Stimulated activated CD8-positive, alpha-beta memory T cell treated with anti-CD3 and anti-CD28 coated beads, Interleukin-4, amount 100 ng/mL, for 48 hours (primary cell): ENCODE measurements at regions not wholly inside any gene's neighbourhood (a gene's known extent, or its start where the extent isn't known, plus 50 kb on each side); places are given as distances from the start of the nearest gene placed in this dataset.

Experiments used
- DNase-seq: peaks from one replicate; pipeline ENCODE4 v3.0.0-alpha.2; 2020

DNA sequence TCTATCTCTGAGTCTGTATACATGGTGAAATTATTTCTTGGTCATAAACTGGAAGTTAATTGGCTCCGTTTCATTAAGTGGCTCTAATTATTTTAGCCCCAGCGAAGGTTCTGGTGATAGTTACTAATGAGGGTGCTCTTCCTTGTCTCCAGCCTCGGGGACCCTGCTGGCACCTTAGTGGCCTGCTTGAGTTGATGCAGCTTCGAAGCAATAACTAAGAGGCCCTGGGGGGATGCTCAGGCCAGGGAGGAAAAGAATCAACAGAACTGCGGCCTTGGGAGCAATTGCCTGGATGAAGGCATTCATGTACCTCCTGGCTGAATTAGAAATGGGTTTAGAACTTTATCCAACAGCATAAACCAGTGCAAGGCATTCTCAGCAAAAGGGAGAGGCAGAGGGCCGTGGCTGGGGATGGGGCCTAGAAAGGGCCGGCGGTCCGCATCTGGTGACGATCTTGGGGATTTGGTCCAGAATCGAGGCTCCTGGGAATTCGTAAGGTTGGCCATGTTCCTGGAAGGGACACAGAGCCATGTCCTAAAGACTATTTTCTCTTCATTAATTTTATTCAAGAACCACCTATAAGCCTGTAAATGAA is 100.0 kb upstream of the AJAP1 start:
- no peak for DNase-seq

DNA sequence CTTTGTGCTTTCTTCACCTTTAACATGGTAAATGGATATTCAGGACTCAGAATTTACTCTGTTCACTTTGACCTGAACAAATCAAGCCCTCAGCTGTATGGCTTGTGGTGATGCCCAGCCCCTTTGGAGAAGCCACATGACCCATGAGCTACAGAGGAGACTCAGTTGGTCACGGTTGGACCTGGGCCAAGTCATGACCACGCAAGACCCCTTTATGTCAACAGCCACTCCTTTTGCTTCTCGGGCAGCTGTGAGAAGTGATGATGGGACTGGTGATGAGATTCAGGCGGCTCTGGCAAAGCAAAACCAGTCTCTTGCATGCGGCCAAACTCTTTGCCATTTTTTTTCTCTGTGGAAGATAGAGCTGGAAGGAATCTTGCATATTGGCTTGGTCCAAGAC is 96.5 kb upstream of the AJAP1 start:
- DNase-seq, result no peak

DNA sequence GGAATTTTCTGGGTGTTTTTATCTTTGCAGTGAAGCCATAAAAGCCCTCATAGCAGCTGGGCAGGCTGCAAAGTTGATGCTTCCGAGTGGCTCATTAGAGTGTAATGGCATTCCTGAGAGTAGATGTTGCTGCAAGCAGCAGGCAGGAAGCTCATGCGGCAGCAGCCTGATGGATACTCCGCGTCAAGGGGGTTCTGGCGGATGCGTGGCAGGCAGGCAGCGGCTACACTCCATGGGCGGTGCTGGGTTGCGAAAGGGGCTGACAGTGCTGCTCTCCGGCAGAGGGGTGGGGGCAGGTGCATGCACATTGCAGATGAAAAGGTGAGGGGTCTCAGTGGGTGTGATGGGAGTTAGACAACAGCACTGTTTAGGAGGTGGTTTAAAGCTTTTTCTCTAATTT is 93.2 kb upstream of the AJAP1 start:
- DNase-seq, result no peak

DNA sequence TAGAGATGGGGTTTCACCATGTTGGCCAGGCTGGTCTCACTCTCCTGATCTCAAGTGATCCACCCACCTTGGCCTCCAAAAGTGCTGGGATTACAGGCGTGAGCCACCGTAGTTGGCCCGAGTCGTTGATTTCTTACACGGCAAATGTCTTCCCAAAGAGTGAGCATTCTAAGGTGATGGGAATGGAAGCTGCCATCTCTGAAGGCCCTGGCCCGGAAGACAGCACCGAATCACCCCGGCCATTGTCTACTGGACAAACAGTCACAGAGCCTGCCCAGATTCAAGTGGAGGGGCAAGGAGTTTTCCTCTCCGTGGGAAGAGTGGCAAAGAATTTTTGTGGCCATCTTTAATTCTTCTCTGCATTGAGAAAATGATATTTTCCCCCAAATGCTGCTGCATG is 92.1 kb upstream of the AJAP1 start:
- DNase-seq, result no peak

DNA sequence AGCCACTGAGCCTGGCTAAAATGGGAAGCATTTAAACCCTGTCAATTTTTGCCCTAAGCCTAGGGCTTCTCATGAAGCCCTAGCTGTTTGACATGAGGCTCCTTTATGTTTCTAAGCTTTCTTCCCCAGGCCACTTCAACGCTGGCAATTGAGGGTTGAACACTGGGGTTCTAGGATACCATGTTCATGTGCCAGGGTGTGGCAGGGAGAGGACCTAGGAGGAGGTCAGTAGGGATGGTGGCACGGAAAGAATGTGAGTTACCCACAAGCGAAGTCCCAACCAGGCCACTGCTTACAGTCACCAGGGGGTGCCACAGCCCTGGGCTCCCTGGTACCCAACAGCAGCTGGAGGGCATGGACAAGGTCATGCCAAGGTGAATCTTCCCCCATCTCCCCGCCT is 90.8 kb upstream of the AJAP1 start:
- DNase-seq, result no peak

DNA sequence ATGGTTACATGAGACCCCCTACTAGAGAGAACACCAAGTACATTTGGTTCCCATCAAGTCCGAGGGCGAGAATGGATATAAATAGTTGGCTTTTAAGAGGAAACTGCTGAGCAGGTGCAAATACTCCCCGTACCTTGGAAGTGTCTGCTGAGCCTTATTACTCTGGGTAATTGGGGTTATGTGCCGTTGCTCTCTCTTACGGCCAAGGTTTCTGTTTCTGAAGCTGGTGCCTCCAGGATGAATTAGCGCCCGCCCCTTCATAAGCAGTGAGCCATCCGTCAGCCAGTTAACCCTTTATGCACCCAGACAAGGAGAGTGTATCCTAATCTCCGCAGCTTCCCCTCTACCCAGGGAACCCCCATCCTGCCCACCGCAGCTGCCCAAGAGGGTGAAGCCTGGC is 90.4 kb upstream of the AJAP1 start:
- no peak for DNase-seq

DNA sequence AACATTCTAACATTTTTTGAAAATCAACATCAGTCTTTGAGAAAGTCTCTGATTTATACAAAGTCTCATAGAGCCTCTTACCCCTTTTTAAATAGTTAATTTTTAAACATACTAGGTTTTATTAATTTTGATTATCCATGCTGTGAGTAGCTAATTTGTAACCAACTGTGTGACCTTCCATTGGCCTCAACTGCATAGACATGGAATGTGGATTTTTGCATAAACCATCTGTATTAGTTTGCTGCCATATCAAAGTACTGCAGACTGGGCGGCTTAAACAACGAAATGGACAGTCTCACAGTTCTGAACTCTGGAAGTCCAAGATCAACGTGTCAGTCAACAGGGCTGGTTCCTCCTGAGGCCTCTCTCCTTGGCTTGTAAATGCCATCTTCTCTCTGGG is 89.2 kb upstream of the AJAP1 start:
- DNase-seq, result no peak

DNA sequence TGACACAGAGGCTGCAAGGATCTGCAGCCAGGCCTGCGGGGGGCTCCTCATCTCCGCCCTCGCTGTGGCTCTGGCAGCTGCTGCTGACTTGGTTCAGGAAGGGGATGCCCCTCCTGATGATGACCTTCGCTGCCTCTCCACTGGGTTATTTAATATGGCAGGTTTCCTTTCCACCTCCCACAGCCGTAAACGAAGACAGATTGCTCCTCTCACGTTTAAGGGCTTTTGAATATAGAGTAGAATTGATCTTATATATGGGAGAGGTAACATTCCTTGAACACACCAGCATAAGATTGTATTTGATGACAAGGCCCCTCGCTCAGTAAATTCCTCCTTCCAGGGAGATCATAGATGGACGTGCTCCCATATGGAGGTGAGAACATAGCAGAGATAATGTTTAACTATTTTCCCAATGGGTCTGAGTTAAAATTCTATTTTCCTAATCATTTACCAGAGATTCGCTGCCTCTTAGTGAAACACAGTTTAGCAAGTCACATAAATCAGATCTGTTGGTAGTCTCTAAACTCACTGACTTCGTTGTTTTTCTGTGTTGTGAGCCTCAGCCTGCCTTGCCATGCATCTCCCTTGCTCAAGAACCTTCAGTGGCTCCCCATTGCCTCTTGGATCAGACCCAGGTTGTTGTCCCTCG is 88.5 kb upstream of the AJAP1 start:
- DNase-seq, result no peak

DNA sequence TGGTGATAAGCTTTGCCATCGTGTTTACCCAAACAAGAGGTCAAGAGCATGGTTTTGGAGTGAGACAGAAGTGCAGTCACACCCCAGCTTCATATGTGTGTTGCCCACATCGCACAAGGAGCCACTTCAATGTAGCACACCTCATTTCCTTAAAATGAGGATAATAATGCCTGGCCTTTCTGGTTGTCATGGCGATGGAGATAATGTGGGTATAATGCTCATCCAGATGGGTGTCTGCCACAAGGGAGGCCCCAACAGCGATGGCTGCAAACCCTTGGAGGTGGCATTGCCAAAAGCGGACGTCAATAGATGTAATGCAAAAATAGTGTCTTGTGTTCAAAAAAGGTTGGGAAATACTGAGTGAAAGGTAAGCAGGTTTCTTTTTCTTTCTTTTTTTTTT is 83.1 kb upstream of the AJAP1 start:
- DNase-seq, result no peak

DNA sequence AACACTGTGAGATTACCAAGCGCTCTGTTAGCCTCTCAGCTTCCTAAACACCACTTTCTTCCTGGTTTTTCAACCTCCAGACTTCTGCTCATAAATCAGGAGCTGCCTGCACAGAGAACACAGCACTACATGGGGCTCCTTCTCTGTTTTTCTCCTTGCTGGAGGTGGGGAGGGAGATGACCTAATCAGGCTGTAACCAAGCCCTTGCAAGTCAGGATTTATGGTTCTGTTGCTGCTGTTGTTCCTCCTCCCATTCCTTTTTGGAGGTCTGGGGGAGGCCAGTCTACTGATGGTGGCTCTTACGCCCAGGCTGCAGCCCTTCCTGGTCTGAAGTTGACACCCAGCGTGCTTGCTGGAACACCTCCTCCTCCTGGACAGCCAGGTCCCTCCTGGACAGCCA is 80.9 kb upstream of the AJAP1 start:
- no peak for DNase-seq

DNA sequence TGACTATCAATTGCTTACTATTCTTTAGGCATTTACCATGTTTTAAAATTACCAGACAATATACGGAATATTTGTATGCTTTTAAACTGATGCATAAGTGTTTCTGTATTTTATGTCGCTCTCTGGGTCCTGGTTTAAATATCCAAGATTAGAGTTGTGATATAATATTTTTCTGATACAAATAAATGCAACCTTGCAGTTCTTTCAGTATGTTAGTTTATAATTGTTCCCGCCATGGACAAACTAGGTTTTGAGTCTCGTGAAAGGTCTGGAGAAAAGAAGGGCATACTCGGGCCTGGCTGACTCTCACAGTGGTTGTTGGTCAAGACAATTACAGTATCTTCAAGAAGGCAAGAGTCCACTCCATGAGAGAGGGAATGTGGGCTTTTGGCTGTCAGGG is 72.6 kb upstream of the AJAP1 start:
- DNase-seq, result no peak

DNA sequence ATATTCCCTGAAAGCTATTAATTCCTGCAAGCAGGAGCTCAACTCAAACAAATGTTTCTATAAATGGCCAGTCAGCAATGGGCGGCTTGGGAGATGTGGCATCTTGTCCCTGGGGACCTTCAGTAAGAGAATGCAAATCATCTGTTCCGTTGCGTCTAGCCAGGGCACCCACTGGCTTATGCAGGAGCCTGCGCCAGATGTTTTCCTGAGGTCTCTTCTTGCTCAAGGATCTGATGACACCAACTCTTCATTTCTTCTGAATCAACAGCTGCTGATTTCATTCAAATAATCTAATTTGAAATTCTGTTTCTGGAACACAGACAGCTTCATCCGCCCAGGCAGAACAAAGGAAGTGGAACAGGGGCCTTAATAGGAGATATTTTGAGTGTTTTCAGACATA is 70.0 kb upstream of the AJAP1 start:
- no peak for DNase-seq

DNA sequence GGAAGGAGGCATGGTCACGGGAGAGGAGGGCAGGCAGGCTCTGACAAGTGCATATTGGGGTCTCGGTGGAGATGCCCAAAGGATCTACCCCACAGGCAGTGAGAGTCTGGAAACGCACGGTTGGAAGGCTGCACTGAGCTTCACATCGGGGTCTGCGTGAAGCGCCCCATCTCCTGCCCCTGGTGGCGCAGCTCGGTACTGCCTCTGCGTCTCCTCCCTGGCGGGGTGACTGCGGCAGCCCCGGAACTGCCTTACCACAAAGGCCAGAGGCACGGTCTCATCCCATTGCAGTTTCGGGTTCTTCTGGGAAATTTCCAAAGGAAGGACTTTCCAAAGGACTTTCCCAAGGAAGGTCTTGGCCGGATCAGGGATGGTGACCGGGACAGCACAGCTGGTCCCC is 69.2 kb upstream of the AJAP1 start:
- peak; percentile 83 for DNase-seq

DNA sequence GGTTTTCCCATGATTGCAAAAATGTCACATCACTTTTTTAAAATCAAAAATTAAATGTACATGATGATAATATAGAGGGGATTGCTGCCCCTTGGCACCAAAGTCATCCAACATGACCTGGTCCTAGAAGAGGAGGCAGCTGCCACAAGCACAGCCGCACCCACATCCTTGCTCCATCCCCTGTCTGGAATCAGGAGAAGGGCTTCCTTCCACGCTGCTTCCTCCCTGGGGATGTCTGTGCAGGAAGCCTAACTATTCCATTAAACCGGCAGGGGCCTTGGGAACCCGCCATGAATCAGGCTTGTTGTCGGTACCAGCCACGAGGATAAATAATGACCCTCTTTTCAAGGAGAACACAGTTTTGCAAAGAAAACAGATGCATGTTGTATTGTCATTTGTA is 68.7 kb upstream of the AJAP1 start:
- no peak for DNase-seq

DNA sequence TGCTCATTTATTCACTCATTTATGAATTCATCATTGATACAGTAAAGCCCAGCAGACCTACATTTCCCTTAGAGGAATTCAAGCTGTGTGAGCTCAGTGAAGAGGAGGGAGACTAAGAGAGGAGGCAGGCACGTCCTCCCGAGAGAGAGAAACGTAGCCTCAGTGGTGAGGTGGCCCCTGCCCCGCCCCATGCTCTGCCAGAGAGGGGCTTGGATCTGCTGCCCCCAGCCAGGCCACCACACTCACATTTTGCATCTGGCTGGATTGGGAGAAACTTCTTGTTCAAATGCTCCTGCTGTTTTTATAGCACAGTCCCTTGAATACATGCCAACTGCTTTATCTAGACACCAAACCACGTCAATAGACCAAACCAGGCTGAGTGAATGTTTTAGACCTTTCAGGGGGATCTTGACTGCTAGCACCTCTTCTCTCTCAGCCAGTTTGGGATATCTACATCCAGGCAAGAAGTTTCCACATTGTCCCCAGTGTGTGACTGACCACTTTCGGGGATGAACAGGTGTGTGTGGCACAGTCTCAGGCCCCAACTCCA is 67.7 kb upstream of the AJAP1 start:
- DNase-seq, result no peak

DNA sequence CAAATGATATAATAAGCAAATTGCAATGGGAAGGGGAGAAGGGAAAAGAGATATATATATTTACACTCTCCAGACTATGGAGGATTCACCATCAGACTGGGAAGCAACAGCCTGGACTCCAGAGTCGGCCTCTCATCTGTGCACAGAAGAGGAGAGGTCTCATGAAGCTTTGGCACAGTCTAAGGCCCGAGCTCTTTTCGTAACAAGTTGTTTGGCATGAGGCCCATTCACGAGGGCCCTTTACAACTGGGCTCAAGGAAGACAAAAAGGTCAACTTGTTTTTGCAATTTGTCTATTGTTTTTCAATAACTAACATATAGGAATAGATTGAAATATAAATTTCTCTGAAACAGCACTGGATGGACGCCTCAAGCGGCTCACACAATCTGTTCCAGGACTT is 66.7 kb upstream of the AJAP1 start:
- DNase-seq, result no peak

DNA sequence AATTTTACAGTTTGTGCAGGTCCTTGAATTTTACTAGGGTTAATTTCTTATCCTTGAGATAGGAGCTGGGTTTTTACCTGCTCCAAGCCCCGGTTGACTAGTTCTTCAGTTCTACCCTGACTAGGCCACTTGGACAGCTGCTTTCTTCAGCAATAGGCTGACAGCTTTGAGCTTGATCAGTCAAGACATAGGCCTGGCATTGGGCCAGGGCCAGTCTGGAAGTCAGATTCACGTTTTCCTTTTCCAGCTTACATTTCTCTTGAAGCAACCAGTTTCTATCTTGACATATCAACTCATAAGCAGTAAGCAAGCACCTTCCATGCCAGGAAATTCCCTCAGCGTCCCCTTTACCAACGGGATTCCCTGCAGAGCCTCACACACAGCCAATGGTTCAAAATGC is 63.7 kb upstream of the AJAP1 start:
- no peak for DNase-seq

DNA sequence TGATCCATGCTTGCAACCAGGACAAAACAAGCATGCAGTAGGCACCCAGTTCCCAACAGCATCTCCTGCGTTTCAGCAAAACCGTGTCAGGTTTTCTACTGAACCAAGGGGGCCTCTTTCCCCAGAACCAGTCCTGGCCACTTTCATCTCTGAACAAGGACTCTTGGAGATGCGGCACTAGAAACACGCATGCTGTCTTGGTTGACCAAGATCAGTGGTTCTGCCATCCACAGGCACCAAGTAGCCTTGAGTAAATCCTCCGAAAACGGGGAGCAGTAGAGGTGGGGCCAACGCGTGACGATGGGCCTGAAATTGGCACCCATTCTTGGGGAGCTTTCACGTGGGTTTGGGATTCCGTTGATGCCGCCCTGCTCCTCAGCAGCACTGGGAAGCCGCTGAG is 62.5 kb upstream of the AJAP1 start:
- DNase-seq, result no peak

DNA sequence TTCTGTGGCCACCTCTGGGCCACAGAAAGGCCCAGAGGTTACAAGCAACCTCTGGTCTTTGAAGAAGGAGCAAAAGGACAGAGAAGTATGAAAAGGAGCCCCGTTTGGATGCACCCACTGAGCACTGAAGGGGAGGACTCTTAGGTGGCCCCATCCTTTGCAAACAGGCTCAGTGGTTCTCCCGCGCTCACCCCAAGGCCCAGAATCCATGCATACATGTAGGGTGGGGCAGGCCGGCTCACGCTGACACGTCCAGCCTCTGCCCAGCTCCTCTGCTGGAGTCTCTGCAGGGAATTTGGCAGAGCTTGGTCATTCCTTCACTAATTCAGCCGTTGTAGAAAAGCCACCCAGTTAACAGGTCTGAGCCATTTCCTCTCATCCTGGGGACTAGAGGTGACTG is 61.3 kb upstream of the AJAP1 start:
- DNase-seq, result no peak

DNA sequence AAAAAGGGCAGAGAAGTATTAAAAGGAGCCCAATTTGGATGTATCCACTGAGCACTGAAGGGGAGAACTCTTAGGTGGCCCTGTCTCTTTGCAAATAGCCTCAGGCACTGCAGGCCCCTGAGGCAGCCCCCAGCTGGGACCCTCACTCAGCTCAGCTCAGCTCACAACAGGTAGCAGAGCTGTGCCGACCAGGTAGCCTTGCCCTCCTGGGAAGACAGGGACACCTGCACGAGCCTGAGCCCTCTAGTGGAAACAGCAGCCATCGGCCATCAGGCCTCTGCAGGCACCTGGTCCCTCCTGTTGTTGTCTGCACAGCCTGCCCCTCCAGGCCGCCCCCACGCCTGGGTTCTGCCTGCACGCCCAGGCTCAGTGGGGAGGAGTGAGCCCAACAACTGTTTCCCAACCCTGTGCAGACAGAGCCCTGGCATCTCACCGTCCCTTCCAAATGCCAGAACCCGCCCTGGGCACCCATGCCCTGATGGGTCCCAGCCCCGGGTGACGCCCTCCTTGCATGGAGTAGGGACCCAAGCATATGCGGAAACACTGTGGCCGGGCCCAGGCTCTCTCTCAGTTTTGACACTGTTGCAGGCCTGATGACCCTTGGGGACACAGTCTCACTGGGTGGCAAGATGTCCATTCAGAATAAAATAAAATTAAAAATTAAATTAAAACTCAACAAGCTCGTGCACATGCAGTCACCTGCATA is 60.0 kb upstream of the AJAP1 start:
- no peak for DNase-seq

DNA sequence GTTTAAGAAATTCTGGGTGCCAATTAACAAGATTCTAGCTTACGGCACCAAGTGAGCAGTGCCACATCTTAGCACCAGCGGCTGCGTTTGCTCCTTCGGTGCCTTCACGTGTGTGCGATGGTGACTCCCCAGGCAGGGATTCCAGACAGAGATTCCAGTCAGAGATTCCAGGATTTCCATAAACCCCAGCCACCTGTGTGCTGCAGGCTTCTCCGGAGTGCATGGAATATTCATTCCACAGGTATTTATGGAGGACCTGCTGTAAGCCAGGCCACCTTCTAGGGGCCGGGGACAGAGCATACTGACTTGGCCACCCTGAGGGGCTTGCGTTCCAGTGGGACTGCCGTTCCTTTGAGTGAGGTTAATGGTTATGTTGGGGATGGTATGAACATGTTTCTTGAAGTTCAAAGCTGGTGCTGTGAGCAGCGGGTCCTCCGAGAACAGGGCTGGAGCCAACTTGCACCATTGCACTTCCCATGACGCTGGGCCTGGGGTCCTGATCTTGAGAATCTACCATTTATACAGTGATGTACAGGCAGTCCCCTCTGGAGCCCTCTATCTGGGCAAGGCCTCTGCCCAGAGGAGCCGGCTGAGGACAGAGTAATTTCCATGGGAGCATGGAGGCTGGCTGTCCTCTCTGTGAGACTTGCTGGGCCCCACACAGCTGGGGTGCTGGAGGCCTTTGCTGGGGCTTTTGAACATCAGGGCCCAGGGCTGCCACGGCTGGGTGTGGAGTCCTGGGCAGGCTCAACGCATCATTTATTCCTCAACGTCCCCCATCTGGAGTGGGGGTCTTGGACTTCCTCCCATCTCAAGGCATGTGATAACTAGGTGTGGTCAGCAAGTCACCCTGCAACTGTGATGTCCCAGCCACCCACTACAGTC is 58.8 kb upstream of the AJAP1 start:
- DNase-seq, result no peak

DNA sequence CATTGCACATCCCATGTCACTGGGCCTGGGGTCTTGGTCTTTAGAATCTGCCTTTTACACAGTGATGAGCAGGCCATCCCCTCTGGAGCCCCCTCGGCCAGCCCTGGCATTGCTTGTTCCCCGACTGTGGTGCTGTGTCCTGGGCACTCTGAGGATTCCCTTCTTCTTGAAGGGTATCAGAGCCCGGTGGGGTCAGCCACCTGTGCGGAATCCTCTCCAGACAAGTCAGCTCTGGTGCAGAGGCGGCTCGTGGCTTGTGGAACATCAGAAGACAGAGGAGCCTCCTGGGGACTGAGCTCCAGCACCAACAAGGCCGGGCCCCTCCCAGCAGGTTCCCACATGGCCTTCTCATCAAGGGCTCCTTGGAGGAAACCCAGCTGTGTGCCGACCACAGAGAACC is 57.9 kb upstream of the AJAP1 start:
- no peak for DNase-seq

DNA sequence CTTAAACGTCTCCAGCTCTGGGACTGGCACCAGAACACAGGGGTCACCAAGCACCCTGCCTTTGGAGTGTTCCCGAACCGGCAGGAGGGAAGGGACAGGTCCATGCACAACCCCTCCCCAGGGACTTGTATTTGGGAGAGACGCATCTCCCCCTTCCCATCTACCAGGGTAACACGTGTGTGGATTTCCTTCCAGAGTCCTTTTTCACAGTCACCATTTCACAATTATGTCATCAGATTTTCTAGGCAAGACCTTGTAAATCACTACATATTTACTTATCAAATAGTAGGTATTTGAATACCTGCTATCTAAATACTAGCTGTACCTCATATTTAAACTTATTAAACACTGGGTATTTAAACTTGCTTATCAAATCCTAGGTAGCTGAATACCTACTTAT is 57.4 kb upstream of the AJAP1 start:
- no peak for DNase-seq

DNA sequence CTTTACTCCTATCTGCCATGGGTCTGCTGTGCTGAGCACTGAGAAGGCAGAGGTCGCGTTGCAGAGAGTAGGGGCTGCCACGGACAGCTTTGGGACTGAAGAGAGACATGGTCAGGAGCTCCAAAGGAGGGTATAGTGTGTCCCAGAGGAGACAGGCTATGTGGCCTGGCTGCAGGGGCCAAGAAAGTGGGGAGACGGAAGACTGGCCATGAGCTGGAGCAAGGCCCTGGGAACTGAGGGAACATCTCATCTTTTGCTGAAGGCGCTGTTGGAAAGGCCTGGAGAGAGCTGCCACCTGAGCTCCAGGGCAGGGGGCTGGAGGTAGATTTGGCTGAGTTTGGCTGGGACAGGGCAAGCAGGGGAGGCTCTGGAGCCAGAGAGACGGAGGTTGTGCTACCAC is 55.8 kb upstream of the AJAP1 start:
- no peak for DNase-seq
